ENCODE measurements at regions not wholly inside any gene's neighbourhood (a gene's known extent, or its start where the extent isn't known, plus 50 kb on each side); places are given as distances from the start of the nearest gene placed in this dataset.

DNA sequence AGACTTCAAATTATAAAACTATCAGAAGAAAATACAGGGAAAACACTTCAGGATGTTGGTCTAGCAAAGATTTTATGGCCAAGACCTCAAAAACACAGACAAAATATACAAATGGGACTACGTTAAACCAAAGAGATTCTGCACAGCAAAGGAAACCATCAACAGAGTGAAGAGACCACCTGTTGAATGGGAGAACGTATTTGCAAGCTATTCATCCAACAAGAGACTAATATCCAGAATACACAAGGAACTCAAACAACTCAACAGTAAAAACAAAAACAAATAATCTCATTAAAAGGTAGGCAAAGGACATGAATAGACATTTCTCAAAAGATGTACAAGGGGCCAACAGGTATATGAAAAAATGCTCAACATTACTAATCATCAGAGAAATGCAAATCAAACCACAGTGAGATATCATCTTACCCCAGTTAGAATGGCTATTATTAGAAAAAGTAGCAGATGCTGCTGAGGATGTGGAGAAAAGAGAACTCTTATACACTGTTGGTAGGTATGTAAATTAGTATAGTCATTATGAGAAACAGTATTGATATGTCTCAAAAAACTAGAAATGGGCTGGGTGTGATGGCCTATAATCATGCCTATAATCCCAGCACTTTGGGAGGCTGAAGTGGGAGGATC, 112.6 kb downstream of the LRIG2 start:
- no peak for DNase-seq
- H3K4me3 Mint-ChIP-seq: no peak overlapping the region
- no peak overlapping the region for H3K27ac Mint-ChIP-seq
- intact Hi-C loops (cut with micrococcal nuclease): no loop called here
- H3K27me3 Mint-ChIP-seq: peaks cover 8% of the 10 kb centered on the region
- POLR2A ChIA-PET: no interaction called here
- CTCF ChIA-PET: no interaction called here
- peaks cover 4% of the 10 kb centered on the region for H3K9me3 Mint-ChIP-seq
- TF ChIP-seq, protein P1, sequence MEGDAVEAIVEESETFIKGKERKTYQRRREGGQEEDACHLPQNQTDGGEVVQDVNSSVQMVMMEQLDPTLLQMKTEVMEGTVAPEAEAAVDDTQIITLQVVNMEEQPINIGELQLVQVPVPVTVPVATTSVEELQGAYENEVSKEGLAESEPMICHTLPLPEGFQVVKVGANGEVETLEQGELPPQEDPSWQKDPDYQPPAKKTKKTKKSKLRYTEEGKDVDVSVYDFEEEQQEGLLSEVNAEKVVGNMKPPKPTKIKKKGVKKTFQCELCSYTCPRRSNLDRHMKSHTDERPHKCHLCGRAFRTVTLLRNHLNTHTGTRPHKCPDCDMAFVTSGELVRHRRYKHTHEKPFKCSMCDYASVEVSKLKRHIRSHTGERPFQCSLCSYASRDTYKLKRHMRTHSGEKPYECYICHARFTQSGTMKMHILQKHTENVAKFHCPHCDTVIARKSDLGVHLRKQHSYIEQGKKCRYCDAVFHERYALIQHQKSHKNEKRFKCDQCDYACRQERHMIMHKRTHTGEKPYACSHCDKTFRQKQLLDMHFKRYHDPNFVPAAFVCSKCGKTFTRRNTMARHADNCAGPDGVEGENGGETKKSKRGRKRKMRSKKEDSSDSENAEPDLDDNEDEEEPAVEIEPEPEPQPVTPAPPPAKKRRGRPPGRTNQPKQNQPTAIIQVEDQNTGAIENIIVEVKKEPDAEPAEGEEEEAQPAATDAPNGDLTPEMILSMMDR (IDR thresholded peaks at IDR 0.05): no peak
- H3K36me3 Mint-ChIP-seq (ENCODE audit: low read depth): no peaks in the 10 kb centered on the region
- peaks cover 10% of the 10 kb centered on the region for H3K4me1 Mint-ChIP-seq
- peak; percentile 76 for ATAC-seq (ENCODE audit: low read depth)

DNA sequence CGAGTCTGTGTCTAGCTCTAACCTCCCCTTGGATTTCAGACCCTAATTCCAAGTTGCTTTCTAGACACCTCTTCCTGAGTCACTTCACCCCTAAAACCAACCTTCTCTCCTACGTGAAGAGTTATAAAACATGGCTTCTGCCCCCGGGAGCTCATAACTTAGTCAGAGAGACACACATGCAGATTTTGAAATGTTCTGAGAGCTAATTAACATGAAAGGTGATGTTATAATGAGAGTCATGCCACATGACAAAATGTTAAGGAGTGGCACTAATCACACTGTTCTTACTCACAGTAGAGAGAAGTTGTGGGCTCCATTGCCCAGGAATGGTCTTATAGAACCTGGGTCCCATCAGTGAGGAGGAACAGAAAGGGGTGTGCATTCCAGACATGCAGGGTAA, 117.1 kb downstream of the LRIG2 start:
- Mint-ChIP-seq H3K4me1 (peaks cover 19% of the 10 kb centered on the region), H3K4me3 (no peak overlapping the region), H3K9me3 (no peaks in the 10 kb centered on the region), H3K27me3 (peaks cover 8% of the 10 kb centered on the region), H3K27ac (no peak overlapping the region), H3K36me3 (ENCODE audit: low read depth) (no peaks in the 10 kb centered on the region)
- intact Hi-C loops (cut with micrococcal nuclease): no loop called here
- TF ChIP-seq, protein P1 (IDR thresholded peaks at IDR 0.05): no peak
- ATAC-seq (ENCODE audit: low read depth) (no peak), DNase-seq (no peak)
- POLR2A ChIA-PET: no interaction called here
- CTCF ChIA-PET: no interaction called here

DNA sequence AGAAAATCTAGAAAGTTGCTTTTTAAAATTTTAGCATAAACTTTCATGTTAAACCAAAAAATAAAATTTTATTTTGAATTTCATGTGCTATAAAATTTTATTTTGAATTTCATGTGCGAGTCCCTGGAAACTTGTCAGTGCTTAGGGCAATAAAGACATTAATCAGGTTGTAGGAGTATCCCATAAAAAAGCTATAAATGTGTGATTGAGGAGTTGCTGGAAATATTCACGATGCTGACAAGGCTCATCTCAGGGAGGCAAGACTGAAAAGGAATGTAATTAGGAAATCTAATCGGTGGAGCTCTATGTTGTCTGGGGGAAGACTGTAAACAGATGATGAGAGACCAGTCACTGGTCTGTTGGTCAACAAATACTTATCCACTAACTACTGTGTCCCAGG, 117.9 kb downstream of the LRIG2 start:
- H3K36me3 Mint-ChIP-seq (ENCODE audit: low read depth): no peaks in the 10 kb centered on the region
- H3K27me3 Mint-ChIP-seq: peaks cover 12% of the 10 kb centered on the region
- peaks cover 11% of the 10 kb centered on the region for H3K4me1 Mint-ChIP-seq
- ChIA-PET CTCF (no interaction called here), POLR2A (no interaction called here)
- intact Hi-C loops (cut with micrococcal nuclease): no loop called here
- H3K27ac Mint-ChIP-seq: no peak overlapping the region
- TF ChIP-seq, protein P1 (IDR thresholded peaks at IDR 0.05): no peak
- DNase-seq (no peak), ATAC-seq (ENCODE audit: low read depth) (no peak)
- no peaks in the 10 kb centered on the region for H3K9me3 Mint-ChIP-seq
- no peak overlapping the region for H3K4me3 Mint-ChIP-seq

DNA sequence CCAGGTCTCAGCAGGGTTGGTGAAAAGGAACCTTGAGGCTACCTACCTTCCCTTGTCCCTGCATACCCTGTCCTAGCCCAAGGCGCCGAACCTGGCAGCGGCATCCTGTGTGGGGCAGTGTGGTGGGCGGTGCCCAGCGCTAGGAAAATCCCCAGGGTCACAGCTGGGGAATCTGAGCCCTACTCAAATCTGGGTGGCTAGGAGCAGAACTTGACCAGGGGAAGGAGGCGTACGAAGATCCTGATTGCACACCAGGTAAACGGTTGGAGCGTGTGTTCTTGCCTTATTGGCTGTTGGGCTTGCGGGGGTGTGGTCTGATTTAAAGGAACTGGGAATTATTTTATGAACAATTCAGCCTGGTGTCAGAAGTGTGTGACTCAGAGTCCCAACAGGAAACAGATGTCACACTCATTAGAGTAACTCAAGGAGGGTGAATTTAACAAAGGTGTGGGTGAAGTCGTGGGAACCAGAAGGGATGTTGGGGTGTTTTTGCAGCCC, 118.6 kb downstream of the LRIG2 start:
- ChIA-PET CTCF (no interaction called here), POLR2A (no interaction called here)
- intact Hi-C loops (cut with micrococcal nuclease): no loop called here
- peak overlapping the region; percentile 78 for H3K27ac Mint-ChIP-seq
- TF ChIP-seq, protein P1 (IDR thresholded peaks at IDR 0.05): no peak
- no peak for DNase-seq
- peak; percentile 68 for ATAC-seq (ENCODE audit: low read depth)
- peaks cover 11% of the 10 kb centered on the region for H3K4me1 Mint-ChIP-seq
- H3K27me3 Mint-ChIP-seq: peaks cover 14% of the 10 kb centered on the region
- H3K4me3 Mint-ChIP-seq: peak overlapping the region; percentile 52
- H3K36me3 Mint-ChIP-seq (ENCODE audit: low read depth): no peaks in the 10 kb centered on the region
- H3K9me3 Mint-ChIP-seq: no peaks in the 10 kb centered on the region

DNA sequence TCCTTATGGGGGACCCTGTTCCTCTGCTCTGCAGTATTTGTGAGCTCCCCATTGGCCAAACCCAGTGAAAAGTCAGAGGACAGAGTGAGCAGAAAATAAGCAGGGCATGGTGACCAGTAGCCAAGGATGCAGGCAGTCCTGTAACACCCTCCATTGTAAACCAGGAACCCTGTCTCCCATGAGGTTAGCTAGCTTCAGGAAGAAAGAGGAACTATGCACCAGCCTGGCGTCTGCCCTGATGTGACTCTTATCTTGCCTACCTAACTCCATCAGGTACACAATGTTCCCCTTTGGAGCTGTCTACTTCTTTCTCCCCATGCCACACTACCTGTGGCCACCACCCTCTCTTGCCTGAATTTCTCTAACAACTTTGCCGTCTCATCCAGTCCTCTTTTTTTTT, 119.2 kb downstream of the LRIG2 start:
- H3K9me3 Mint-ChIP-seq: no peaks in the 10 kb centered on the region
- CTCF ChIA-PET: no interaction called here
- peak; percentile 52 for ATAC-seq (ENCODE audit: low read depth)
- intact Hi-C loops (cut with micrococcal nuclease): no loop called here
- no peak overlapping the region for H3K27ac Mint-ChIP-seq
- POLR2A ChIA-PET: no interaction called here
- H3K4me3 Mint-ChIP-seq: peak overlapping the region; percentile 52
- H3K27me3 Mint-ChIP-seq: peaks cover 14% of the 10 kb centered on the region
- DNase-seq: no peak
- no peaks in the 10 kb centered on the region for H3K36me3 Mint-ChIP-seq (ENCODE audit: low read depth)
- peaks cover 11% of the 10 kb centered on the region for H3K4me1 Mint-ChIP-seq
- TF ChIP-seq, protein P1 (IDR thresholded peaks at IDR 0.05): no peak
